DMS53 (cell line): ENCODE measurements at regions not wholly inside any gene's neighbourhood (a gene's known extent, or its start where the extent isn't known, plus 50 kb on each side); places are given as distances from the start of the nearest gene placed in this dataset.

ENCODE experiments used
- DNase-seq: peaks from one replicate; lab custom pipeline; 2025; lab: John Stamatoyannopoulos, UW

GRCh38 chr6:21816231-21816630 lies 222.7 kb downstream of the SOX4 start:
- DNase-seq = no peak

- no peak for DNase-seq
Observed at GRCh38 chr6:21820442-21820841, 226.9 kb downstream of the SOX4 start.

- no peak for DNase-seq
Observed at GRCh38 chr6:21823371-21823770, 229.8 kb downstream of the SOX4 start.

GRCh38 chr6:21824431-21825177 lies 231.1 kb downstream of the SOX4 start:
- DNase-seq = peak; percentile 75

GRCh38 chr6:21826023-21826422 lies 232.5 kb downstream of the SOX4 start:
- DNase-seq = peak; percentile 75

GRCh38 chr6:21826904-21827303 lies 233.4 kb downstream of the SOX4 start:
- DNase-seq = no peak

- DNase-seq = no peak
Observed at GRCh38 chr6:21827425-21828202, 234.1 kb downstream of the SOX4 start.

- DNase-seq = peak; percentile 25
Observed at GRCh38 chr6:21828704-21829103, 235.2 kb downstream of the SOX4 start.

GRCh38 chr6:21829126-21829525 lies 235.6 kb downstream of the SOX4 start:
- no peak for DNase-seq

GRCh38 chr6:21831521-21832291 lies 238.2 kb downstream of the SOX4 start:
- DNase-seq = no peak

- no peak for DNase-seq
Observed at GRCh38 chr6:21836277-21836676, 242.7 kb downstream of the SOX4 start.

GRCh38 chr6:21836772-21837425 lies 243.3 kb downstream of the SOX4 start:
- DNase-seq = no peak

- DNase-seq = peak; percentile 17
Observed at GRCh38 chr6:21840428-21840827, 246.9 kb downstream of the SOX4 start.

- DNase-seq = peak; percentile 87
Observed at GRCh38 chr6:21842875-21843645, 249.5 kb downstream of the SOX4 start.

GRCh38 chr6:21844120-21844917 lies 250.8 kb downstream of the SOX4 start:
- DNase-seq = no peak

GRCh38 chr6:21845018-21845417 lies 251.5 kb downstream of the SOX4 start:
- peak; percentile 69 for DNase-seq

- DNase-seq = peak; percentile 38
Observed at GRCh38 chr6:21845439-21846140, 252.0 kb downstream of the SOX4 start.

GRCh38 chr6:21846541-21847451 lies 253.2 kb downstream of the SOX4 start:
- DNase-seq = peak; percentile 99
